ENCODE measurements at regions not wholly inside any gene's neighbourhood (a gene's known extent, or its start where the extent isn't known, plus 50 kb on each side); places are given as distances from the start of the nearest gene placed in this dataset.

DNA sequence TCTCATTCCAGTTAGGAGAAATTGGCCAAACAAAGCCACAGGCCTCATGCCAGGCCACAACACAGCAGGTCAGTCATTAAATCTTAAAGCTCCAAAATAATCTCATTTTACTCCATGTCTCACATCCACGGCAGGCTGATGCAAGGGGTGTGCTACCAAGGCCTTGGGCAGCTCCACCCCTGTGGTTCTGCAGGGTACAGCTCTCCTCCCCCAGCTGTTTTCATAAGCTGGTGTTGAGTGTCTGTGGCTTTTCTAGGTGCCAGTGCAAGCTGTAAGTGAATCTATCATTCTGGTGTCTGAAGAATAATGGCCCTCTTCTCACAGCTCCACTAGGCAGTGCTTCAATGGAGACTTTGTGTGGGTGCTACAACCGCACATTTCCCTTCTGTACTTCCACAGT is 949.2 kb downstream of the TECRL start:
- no peak for DNase-seq

GRCh38 chr4:63459329-63459728 is 949.9 kb downstream of the TECRL start:
- no peak for DNase-seq

DNA sequence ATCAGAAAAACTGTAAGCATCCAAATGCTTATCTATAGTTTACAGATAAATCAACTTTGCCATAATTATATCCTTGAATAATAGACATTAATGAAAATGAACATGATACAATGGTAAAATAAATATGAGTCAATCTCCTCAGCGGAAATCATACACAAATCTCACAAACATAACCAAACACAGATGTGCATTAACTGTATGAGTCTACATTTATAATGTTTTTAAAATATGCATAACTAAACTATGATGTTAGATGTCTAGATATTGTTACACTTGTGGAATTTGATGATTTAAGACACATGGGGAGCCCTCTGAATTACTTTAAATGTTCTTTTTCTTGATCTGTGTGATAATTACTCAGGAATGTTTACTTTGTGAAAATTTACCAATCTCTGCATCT is 951.2 kb downstream of the TECRL start:
- DNase-seq = no peak

GRCh38 chr4:63440236-63440635 is 969.0 kb downstream of the TECRL start:
- no peak for DNase-seq

- no peak for DNase-seq
These were observed 979.1 kb downstream of the TECRL start for GRCh38 chr4:63430105-63430504.

DNA sequence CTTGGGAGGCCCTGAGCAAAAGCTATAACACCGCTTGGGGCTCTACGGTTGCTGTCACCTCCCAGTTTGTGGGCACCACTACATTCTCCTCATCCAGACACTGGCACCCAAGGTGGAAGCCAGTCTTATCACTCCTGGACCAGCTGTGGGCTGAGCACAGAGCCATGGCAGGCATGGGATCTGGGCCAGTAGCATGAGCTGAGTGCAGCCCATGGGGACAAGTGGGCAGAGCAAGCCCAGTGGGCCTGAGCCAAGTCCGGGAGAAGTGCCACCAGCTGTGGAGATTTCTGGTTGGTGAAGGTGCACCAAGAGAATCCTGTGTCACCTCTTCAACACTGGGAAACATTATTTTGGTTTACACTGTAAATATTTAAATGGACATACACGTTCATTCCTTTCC is 1013.0 kb downstream of the TECRL start:
- DNase-seq = no peak

- no peak for DNase-seq
These were observed 1015.7 kb downstream of the TECRL start for GRCh38 chr4:63393544-63393943.

DNA sequence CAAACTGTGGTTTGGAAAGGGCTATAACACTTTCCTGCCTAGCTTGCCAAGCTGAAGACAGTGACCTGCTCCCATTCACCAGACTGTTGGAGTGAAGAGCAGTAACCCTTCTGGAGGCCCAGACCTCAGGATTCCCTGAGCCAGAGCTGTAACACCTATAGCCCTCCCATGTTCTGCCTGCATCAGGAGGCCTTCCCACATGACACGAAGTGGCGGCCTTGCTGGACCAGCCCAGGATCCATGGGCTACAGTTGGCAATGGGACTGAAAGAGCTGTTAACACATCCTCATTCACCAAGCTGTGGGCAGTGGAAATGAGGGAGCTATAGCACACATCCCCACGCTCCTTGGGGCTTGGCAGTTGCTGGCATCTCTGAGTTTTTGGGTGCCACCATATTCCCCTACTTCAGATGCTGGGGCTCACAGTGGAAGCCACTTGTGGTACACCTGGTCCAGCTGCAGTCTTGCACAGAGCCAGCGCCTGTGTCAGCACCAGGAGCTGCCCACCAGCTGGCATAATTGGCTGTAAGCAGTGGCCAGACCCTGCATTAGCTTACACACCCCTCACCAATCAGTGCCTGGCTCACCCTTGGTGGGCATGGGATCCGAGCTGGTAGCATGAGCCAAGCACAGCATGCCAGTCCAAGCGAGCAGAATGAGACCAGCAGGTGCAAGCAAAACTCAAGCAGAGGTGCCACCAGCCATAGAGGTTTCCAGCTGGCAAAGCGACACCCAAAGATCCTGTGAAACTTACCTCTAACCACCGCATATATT is 1029.3 kb downstream of the TECRL start:
- DNase-seq = no peak

GRCh38 chr4:63371001-63371400 is 1038.2 kb downstream of the TECRL start:
- DNase-seq = no peak

DNA sequence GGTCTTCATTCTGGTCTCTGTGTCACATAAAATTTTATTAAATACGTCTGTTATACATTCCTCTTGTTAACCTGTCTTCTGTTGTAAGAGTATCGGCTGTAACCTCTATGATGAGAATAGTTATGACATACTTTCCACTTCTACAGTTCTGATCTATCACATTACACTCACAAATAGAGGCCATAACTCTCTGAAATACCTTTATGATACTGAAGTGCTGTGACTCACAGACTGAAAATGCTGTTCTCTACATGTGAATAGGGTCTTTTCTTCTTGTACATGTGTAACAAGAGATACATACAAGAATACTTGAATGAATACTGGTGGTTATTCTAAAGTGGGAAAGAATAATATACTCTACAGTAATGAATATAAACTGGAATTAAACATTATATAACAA is 1047.6 kb downstream of the TECRL start:
- DNase-seq = no peak

DNA sequence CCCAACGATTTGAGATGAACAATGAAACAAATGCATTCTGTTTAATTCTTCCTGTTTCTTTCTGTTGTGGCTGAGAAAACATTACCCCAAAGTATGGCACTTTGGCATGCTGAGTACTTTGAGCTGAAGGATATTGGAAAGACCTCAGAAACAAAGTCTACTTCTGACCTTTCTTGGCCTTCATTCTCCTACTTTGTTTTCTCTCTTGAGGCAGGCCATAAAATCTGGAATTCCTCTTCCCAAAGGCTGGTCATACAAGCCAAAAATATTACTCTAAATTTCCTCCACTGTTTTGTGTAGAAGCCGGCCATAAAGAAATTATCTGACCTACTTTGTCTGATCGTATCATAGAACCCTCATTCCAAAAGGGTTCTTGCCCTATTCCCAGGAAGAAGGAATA is 1048.2 kb downstream of the TECRL start:
- DNase-seq = no peak

DNA sequence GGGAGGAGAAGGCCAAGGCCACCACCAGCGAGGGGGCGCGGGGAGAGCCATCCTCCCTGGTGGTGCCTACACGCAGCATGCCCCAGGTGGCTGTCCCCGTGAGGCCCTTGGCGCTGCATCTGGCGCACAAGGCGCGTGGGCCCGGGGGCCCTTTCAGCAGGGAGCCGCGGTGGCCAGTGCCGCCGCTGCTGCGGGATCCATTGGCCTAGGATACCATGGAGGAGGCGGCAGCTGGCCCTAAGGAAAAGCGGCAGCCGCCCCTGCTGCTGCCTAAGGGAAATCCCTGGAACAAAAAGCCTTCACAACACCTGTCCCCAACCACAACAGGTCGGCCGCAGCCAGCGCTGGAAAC is 1059.6 kb downstream of the TECRL start:
- no peak for DNase-seq

DNA sequence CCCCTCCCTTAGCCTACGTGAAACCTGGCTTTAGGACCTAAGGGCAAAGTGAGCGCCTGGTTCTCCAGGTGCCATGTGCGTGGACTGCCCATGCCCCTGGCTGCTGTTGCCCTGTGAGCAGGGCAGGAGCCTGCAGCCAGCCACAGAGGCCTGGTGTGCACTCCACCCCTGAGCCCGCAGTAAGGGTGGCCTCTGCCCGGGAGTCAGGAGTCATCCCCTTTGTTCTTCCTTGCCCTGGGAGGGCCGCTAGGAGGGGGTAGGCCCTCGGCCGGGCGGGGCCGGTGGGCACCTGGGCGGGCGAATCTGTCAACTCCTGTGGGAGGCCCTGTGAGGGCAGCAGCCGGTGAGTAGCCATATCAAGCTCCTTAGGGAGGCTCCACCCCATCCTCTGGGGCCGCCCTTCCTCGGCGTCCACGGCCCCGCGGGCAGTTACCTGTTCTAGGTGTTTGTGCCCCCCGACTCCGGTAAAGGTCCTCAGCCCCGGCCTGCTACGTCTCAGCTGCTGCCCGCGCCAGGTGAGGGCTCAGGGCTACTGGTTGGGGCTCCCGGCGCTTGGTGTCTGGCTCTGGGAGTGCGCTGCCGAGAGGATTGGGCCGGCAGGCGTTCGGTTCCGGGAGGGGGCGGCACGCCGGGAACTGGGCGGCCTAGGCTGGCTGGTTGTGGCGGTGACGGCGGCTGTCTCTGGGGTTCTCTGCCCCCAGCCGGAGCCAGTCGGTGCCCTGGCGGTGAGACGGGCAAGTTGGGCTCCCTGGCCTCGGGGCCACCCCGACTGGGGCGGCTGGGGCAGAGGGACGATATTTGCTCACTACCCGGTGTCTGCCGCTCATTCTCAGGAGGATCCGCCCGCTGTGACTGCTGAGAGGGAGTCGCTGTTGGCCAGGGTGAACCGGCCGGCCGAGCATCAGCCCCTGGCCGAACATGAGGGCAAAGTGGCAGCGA is 1060.2 kb downstream of the TECRL start:
- DNase-seq = no peak

GRCh38 chr4:63325140-63325539 is 1084.1 kb downstream of the TECRL start:
- DNase-seq = no peak

DNA sequence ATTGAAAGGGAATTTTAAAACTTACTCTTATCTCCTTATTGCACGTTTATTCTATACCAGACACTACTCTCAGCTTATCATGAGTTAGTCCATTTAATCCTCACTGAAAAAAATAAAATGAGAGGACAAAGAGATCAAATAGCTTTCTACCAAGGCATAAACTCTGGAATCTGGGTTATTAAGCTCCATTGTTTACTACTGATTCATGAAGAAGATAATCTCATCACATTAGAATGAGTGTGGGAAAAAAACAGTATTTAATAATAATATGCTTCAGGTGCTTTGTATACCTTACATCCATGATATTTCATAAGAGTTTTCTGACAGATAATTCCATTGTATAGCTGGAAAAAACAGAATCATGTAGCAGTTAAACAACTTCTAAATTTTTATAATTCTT is 1092.6 kb downstream of the TECRL start:
- DNase-seq = no peak

DNA sequence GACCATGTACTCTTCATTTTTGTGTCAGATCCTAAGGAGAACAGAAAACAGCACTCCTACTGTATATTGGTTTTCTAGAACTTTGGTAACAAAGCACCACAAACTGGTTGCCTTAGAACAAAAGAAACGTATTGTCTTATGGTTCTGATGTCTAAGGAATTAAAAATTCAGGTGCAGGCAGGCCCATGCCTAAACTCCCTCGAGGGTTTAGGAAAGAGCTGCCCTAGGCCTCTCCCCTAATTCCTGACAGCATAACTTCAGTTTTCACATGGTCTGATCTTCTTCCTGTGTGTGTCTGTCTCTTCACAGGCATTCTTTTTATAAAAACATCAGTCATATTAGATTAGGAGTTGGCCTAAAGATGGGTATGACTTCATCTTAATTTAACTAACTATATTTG is 1093.6 kb downstream of the TECRL start:
- no peak for DNase-seq

- no peak for DNase-seq
These were observed 1100.6 kb downstream of the TECRL start for GRCh38 chr4:63308697-63309096.

- DNase-seq = no peak
These were observed 1106.5 kb downstream of the TECRL start for GRCh38 chr4:63302792-63303191.

DNA sequence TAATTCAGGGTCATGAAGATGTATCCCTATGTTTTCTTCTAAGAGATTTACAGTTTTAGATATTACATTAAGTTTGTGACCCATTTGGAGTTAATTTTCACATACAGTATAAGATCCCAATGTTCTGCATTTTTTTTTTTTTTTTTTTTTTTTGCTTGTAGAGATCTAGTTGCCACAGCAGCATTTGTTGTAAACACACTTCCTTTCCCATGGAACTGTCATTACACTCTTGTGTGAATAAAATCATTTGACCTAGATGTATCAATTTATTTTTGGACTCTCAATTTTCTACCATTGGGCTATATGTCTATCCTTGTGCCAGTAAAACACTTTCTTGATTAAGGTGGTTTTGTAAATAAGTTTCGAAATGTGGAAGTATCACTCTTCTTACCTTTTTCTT is 1107.2 kb downstream of the TECRL start:
- DNase-seq = no peak

DNA sequence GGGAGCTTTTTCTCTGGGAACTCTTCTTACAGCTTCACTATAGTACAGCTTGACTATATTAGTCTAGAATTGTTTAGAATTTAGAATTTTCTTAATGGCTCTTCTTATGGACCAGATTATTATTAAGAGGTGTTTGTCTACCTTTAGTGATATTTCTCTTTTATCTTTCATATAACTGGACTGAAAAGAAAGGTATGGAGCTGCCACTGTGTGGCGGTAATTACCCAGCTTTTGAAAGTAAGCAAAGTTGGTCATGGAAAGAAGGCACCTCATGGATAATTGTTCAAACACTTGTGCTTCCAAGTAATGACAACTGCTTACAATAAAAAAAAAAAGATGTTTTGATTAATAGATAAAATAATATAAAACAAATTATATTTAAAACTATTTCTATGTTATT is 1112.5 kb downstream of the TECRL start:
- DNase-seq = peak; percentile 3

GRCh38 chr4:63275491-63275890 is 1133.8 kb downstream of the TECRL start:
- DNase-seq = no peak

GRCh38 chr4:63269156-63269555 is 1140.1 kb downstream of the TECRL start:
- DNase-seq = no peak

DNA sequence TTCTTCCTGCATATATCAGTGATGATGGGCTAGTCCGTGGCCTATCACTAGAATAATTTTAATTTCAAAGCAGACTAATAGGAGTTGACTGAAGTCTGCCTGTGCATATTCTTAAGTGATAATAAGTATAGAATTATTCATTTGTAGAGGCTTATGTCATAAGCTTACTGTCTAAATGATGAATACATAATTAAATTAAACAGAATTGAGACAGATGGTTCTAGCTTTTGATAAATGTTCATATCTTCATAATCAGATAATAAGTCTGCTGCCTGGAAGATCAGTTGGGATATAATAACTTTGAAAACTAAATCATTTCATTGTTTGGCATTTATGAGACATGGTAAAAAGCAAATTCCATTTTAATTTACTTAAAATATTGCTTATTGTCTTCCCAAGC is 1175.6 kb downstream of the TECRL start:
- no peak for DNase-seq

GRCh38 chr4:63232058-63232457 is 1177.2 kb downstream of the TECRL start:
- DNase-seq = no peak
